Activated B cell treated with CpG ODN at 0.5 μM for 24 hours (primary cell): ENCODE measurements at regions not wholly inside any gene's neighbourhood (a gene's known extent, or its start where the extent isn't known, plus 50 kb on each side); places are given as distances from the start of the nearest gene placed in this dataset.

ENCODE experiments used
- ATAC-seq: fragments of 200-7000 bp; cut with Tn5 transposase; one replicate; pipeline ENCODE4 v1.10.0; 2021; ENCODE audit warnings: low read depth, mild to moderate bottlenecking, moderate library complexity
- CTCF ChIA-PET: fragments of 350-600 bp; sonication (Branson Sonifier 250); formaldehyde crosslinking; loops from one replicate; lab custom pipeline; 2021; ENCODE audit warnings: antibody characterized with exemption; lab: Charles Lee
- POLR2A ChIA-PET: fragments of 350-600 bp; sonication (Branson Sonifier 250); formaldehyde crosslinking; loops from one replicate; lab custom pipeline; 2021; ENCODE audit warnings: antibody characterized with exemption; lab: Charles Lee
- DNase-seq: peaks from one replicate; pipeline ENCODE4 v3.0.0; 2022
- H3K27ac Mint-ChIP-seq: one replicate; pipeline ENCODE4 v1.8.0; 2020; ENCODE audit warnings: mixed read lengths
- H3K27me3 Mint-ChIP-seq: one replicate; pipeline ENCODE4 v1.8.0; 2021; ENCODE audit warnings: mixed read lengths
- H3K36me3 Mint-ChIP-seq: one replicate; pipeline ENCODE4 v1.8.0; 2021; ENCODE audit warnings: low read depth, mixed read lengths
- H3K4me1 Mint-ChIP-seq: one replicate; pipeline ENCODE4 v1.8.0; 2021; ENCODE audit warnings: mixed read lengths
- H3K4me3 Mint-ChIP-seq: one replicate; pipeline ENCODE4 v1.8.0; 2020; ENCODE audit warnings: mild to moderate bottlenecking, mixed read lengths
- H3K9me3 Mint-ChIP-seq: one replicate; pipeline ENCODE4 v1.8.0; 2020; ENCODE audit warnings: mixed read lengths
- intact Hi-C: fragments of 100-400 bp; cut with micrococcal nuclease; formaldehyde crosslinking; loops from one replicate; pipeline ENCODE4 v1.15.1; 2024
- TF ChIP-seq, protein P1 (sequence below): fragments of 200-600 bp; IDR thresholded peaks from one replicate; pipeline ENCODE4 v1.8.0; 2022; ENCODE audit warnings: antibody characterized with exemption, mild to moderate bottlenecking

DNA sequence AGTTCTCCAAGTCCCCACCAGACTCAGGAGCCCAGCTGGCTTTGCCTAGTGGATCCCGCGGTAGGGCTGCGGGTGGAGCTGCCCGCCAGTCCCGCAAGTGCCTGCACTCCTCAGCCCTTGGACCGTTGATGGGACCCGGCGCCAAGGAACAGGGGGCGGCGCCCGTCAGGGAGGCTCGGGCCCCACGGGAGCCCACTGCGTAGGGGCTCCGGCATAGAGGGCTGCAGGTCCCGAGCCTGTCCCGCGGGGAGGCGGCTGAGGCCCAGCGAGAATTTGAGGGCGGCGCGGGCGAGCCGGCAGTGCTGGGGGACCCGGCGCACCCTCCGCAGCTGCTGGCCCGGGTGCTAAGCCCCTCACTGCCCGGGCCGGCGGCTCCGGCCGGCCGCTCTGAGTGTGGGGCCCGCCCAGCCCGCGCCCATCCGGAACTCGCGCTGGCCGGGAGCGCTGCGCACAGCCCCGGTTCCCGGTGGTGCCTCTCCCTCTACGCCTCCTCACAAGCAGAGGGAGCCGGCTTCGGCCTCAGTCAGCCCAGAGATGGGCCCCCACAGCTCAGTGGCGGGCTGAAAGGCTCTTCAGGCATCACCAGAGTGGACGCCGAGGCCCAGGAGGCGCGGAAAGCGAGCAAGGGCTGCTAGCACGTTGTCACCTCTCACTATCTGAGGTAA is 452.4 kb upstream of the LRFN5 start:
- intact Hi-C loops = no loop called here
- H3K36me3 Mint-ChIP-seq = no peaks in the 10 kb centered on the region
- H3K27ac Mint-ChIP-seq = no peak overlapping the region
- CTCF ChIA-PET = no interaction called here
- no peaks in the 10 kb centered on the region for H3K4me1 Mint-ChIP-seq
- DNase-seq = no peak
- TF ChIP-seq, protein P1, sequence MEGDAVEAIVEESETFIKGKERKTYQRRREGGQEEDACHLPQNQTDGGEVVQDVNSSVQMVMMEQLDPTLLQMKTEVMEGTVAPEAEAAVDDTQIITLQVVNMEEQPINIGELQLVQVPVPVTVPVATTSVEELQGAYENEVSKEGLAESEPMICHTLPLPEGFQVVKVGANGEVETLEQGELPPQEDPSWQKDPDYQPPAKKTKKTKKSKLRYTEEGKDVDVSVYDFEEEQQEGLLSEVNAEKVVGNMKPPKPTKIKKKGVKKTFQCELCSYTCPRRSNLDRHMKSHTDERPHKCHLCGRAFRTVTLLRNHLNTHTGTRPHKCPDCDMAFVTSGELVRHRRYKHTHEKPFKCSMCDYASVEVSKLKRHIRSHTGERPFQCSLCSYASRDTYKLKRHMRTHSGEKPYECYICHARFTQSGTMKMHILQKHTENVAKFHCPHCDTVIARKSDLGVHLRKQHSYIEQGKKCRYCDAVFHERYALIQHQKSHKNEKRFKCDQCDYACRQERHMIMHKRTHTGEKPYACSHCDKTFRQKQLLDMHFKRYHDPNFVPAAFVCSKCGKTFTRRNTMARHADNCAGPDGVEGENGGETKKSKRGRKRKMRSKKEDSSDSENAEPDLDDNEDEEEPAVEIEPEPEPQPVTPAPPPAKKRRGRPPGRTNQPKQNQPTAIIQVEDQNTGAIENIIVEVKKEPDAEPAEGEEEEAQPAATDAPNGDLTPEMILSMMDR = no peak
- H3K4me3 Mint-ChIP-seq = no peak overlapping the region
- POLR2A ChIA-PET = no interaction called here
- no peaks in the 10 kb centered on the region for H3K27me3 Mint-ChIP-seq
- no peak for ATAC-seq
- peaks cover 8% of the 10 kb centered on the region for H3K9me3 Mint-ChIP-seq

DNA sequence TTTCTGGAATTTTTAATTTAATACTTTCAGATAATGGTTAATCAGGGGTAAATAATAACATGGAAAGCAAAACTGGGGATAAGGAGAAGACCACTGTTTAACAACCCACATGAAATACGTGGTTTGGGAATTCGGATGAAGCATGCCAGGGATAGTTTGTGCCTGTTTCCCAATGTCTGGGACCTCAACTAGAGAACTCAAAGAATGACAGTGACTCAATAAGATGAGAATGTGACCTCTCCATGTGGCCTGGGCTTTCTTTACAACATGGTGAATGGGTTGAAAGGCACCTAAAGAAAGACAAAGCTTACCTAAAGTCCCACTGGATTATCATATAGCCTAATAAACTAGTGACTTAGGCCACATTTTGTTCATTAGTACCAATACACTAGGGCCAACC is 460.3 kb upstream of the LRFN5 start:
- TF ChIP-seq, protein P1 = no peak
- intact Hi-C loops = no loop called here
- no peaks in the 10 kb centered on the region for H3K9me3 Mint-ChIP-seq
- CTCF ChIA-PET = no interaction called here
- H3K4me3 Mint-ChIP-seq = no peak overlapping the region
- DNase-seq (no peak), ATAC-seq (no peak)
- H3K4me1 Mint-ChIP-seq = no peaks in the 10 kb centered on the region
- H3K27ac Mint-ChIP-seq = no peak overlapping the region
- H3K27me3 Mint-ChIP-seq = no peaks in the 10 kb centered on the region
- POLR2A ChIA-PET = no interaction called here
- H3K36me3 Mint-ChIP-seq = no peaks in the 10 kb centered on the region

DNA sequence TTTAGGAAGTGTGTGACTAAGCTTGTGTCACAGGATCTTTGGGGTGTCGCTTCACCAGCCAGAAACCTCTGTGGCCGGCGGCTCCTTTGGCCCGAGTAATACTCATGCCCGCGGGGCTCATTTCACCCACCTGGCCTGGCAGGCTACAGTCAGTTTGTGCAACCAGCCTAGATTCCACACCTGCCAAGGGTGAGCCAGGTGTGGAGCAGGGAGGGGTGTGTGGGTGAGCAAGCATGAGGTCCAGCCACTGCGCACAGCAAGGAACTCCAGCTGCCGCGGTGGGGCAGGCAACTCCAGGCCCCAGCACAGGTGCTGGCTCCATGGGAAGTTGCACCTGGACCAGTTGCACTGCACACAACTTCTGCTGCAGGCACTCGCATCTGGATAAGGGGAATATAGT is 462.3 kb upstream of the LRFN5 start:
- DNase-seq = no peak
- no peak for ATAC-seq
- Mint-ChIP-seq H3K9me3 (no peaks in the 10 kb centered on the region), H3K27ac (no peak overlapping the region), H3K36me3 (no peaks in the 10 kb centered on the region), H3K4me3 (no peak overlapping the region), H3K27me3 (no peaks in the 10 kb centered on the region), H3K4me1 (no peaks in the 10 kb centered on the region)
- CTCF ChIA-PET = no interaction called here
- POLR2A ChIA-PET = no interaction called here
- TF ChIP-seq, protein P1 = no peak
- intact Hi-C loops = no loop called here

DNA sequence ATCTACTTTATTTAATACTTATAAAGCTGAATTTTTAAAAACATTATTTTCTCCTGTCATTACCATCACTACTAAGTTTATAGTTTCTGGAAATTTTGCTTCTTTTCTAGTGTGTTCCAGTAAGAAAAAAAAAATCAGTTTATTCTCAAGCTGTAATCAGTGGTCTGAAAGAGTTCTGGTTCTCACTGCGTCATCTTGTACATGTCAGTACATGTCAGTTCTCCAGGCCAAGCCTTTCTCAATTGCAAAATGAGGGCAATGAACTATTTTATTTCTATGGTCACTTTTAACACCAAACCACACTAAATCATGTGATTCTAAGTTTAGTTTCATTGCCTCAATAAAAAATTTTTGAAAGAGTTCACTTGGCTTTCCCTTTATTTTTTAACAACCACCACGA is 468.9 kb upstream of the LRFN5 start:
- H3K27me3 Mint-ChIP-seq = no peaks in the 10 kb centered on the region
- intact Hi-C loops = no loop called here
- ChIA-PET CTCF (no interaction called here), POLR2A (no interaction called here)
- no peak for DNase-seq
- TF ChIP-seq, protein P1 = no peak
- H3K9me3 Mint-ChIP-seq = peaks cover 2% of the 10 kb centered on the region
- H3K4me3 Mint-ChIP-seq = no peak overlapping the region
- H3K4me1 Mint-ChIP-seq = no peaks in the 10 kb centered on the region
- no peaks in the 10 kb centered on the region for H3K36me3 Mint-ChIP-seq
- no peak overlapping the region for H3K27ac Mint-ChIP-seq
- no peak for ATAC-seq

DNA sequence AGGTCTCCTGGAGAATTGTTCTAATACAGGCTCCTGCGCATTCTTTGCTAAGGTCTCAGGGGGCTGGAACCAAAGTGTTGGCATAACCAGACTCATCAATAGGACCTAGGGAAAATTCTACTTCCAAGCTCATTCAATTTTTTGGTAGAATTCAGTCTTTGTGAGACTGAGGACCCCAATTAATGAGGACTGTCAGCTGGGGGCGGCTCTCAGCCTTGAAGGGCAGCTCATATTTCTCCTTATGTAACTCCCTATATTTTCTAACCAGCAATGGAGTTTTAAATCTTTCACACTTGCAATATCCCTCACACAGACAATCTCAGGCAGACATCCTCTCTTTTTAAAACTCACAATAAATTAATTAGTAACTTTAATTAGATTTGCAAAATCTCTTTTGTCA is 476.4 kb upstream of the LRFN5 start:
- H3K27ac Mint-ChIP-seq = no peak overlapping the region
- no peak overlapping the region for H3K4me3 Mint-ChIP-seq
- intact Hi-C loops = no loop called here
- no peaks in the 10 kb centered on the region for H3K27me3 Mint-ChIP-seq
- no peaks in the 10 kb centered on the region for H3K36me3 Mint-ChIP-seq
- H3K4me1 Mint-ChIP-seq = no peaks in the 10 kb centered on the region
- peaks cover 2% of the 10 kb centered on the region for H3K9me3 Mint-ChIP-seq
- DNase-seq (no peak), ATAC-seq (no peak)
- CTCF ChIA-PET = no interaction called here
- TF ChIP-seq, protein P1 = no peak
- POLR2A ChIA-PET = no interaction called here
